RWPE2 (cell line): ENCODE measurements at regions not wholly inside any gene's neighbourhood (a gene's known extent, or its start where the extent isn't known, plus 50 kb on each side); places are given as distances from the start of the nearest gene placed in this dataset.

Experiments used
- ATAC-seq: fragments of 200-7000 bp; cut with Tn5 transposase; 3 replicates; pipeline ENCODE4 v1.9.1; 2021; ENCODE audit warnings: low read depth
- DNase-seq: peaks from one replicate; pipeline ENCODE4 v3.0.0-alpha.2; 2020; ENCODE audit warnings: low spot score
- H3K27ac ChIP-seq: fragments of 450-650 bp; 2 replicates; pipeline ENCODE4 v1.5.1; 2017; ENCODE audit warnings: mild to moderate bottlenecking; ENCODE audit not compliant: poor library complexity, severe bottlenecking
- H3K27me3 ChIP-seq: fragments of 250-450 bp; sonication (Bioruptor Pico); 2 replicates; pipeline ENCODE4 v1.5.1; 2021; ENCODE audit warnings: mild to moderate bottlenecking, moderate library complexity; ENCODE audit not compliant: insufficient read depth, poor library complexity, severe bottlenecking
- H3K36me3 ChIP-seq: fragments of 250-450 bp; sonication (Bioruptor Pico); 2 replicates; pipeline ENCODE4 v1.5.1; 2020; ENCODE audit warnings: low read depth, mild to moderate bottlenecking, moderate library complexity
- H3K4me1 ChIP-seq: fragments of 250-450 bp; sonication (Bioruptor Pico); 2 replicates; pipeline ENCODE4 v1.5.1; 2021; ENCODE audit warnings: mild to moderate bottlenecking, moderate library complexity; ENCODE audit not compliant: insufficient read depth, poor library complexity, severe bottlenecking
- H3K4me3 ChIP-seq: fragments of 250-450 bp; sonication (Bioruptor Pico); 2 replicates; pipeline ENCODE4 v1.5.1; 2021; ENCODE audit warnings: mild to moderate bottlenecking, moderate library complexity; ENCODE audit not compliant: severe bottlenecking
- H3K9me3 ChIP-seq: fragments of 250-450 bp; sonication (Bioruptor Pico); 2 replicates; pipeline ENCODE4 v1.5.1; 2021; ENCODE audit warnings: mild to moderate bottlenecking, moderate library complexity; ENCODE audit not compliant: severe bottlenecking
- CTCF ChIP-seq: fragments of 450-650 bp; IDR thresholded peaks from one replicate; pipeline ENCODE4 v1.5.1; 2017; ENCODE audit warnings: mild to moderate bottlenecking, moderate library complexity; ENCODE audit not compliant: poor library complexity, severe bottlenecking

GRCh38 chr3:94596141-94596540, 533.3 kb downstream of the NSUN3 start:
- ATAC-seq (no peak), DNase-seq (no peak)
- H3K4me3 ChIP-seq: no peak overlapping the region
- no peaks in the 10 kb centered on the region for H3K36me3 ChIP-seq
- no peak overlapping the region for H3K27ac ChIP-seq
- H3K9me3 ChIP-seq: no peaks in the 10 kb centered on the region
- no peaks in the 10 kb centered on the region for H3K4me1 ChIP-seq
- no peaks in the 10 kb centered on the region for H3K27me3 ChIP-seq
- TF ChIP-seq CTCF: no peak

DNA sequence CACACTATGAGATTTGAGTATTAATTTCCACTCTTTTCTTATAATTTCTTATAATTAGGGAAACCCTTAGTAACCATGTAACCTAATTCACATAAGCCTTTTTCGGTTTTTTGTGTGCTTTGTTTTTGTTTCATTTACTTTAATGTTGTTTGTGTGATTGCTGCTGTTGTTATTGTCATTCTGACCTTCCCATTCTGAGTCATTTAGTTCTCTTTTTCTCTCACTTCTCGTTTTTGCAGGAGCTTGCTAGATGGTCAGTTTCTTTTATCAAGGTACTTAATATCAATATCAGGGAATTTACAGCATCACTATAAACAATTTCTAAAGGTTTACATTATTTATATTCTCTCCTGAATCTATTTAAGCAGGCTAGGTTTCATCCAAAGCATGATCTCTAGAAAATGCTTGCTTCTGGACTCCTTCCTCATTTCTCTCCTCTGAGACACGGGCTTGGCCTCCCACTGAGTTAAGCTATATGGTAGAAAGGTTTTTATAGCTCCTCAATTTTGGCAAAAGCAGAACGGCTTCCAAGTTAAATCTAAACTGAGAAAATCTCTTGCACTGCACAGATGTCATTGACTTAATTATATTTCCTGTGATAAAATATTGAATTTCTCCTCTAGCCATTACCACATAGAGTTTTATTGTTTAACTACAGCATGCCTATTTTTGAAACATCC, 534.2 kb downstream of the NSUN3 start:
- Histone ChIP-seq H3K9me3 (no peaks in the 10 kb centered on the region), H3K27ac (no peak overlapping the region), H3K4me1 (no peaks in the 10 kb centered on the region), H3K27me3 (no peaks in the 10 kb centered on the region), H3K4me3 (no peak overlapping the region), H3K36me3 (no peaks in the 10 kb centered on the region)
- no peak for ATAC-seq
- DNase-seq: no peak
- TF ChIP-seq CTCF: no peak

DNA sequence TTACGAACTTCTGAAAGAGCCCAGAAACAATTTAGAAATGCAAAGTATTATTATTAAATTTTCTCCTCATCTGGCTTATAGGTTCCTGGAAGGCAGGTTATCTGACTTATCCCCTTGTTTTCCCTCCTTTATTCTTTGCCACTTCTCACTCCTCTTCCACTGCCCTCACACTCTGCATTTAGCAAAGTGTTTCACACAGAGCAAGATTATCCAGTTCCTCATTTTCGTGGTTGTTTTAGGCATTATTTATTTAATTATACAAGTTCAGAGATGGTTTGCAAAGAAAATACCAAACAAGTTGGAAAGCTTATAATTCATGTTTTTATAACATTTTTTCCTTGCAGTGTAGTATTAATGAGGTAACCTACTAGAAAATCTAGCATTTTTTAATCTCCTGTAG, 544.9 kb downstream of the NSUN3 start:
- no peak for TF ChIP-seq CTCF
- Histone ChIP-seq H3K4me1 (no peaks in the 10 kb centered on the region), H3K4me3 (no peak overlapping the region), H3K27ac (no peak overlapping the region), H3K9me3 (no peaks in the 10 kb centered on the region), H3K27me3 (no peaks in the 10 kb centered on the region), H3K36me3 (no peaks in the 10 kb centered on the region)
- no peak for DNase-seq
- no peak for ATAC-seq

GRCh38 chr3:94609908-94610307, 547.0 kb downstream of the NSUN3 start:
- Histone ChIP-seq H3K36me3 (no peaks in the 10 kb centered on the region), H3K27me3 (no peaks in the 10 kb centered on the region), H3K9me3 (no peaks in the 10 kb centered on the region), H3K4me3 (no peak overlapping the region), H3K27ac (no peak overlapping the region), H3K4me1 (peaks cover 5% of the 10 kb centered on the region)
- DNase-seq: no peak
- no peak for ATAC-seq
- no peak for TF ChIP-seq CTCF

GRCh38 chr3:94611596-94611995, 548.7 kb downstream of the NSUN3 start:
- H3K4me3 ChIP-seq: no peak overlapping the region
- no peaks in the 10 kb centered on the region for H3K36me3 ChIP-seq
- no peaks in the 10 kb centered on the region for H3K9me3 ChIP-seq
- ATAC-seq (no peak), DNase-seq (no peak)
- TF ChIP-seq CTCF: no peak
- no peak overlapping the region for H3K27ac ChIP-seq
- no peaks in the 10 kb centered on the region for H3K27me3 ChIP-seq
- peaks cover 20% of the 10 kb centered on the region for H3K4me1 ChIP-seq
